K562 (cell line): ENCODE measurements at regions not wholly inside any gene's neighbourhood (a gene's known extent, or its start where the extent isn't known, plus 50 kb on each side); places are given as distances from the start of the nearest gene placed in this dataset.

Source experiments
- ATAC-seq: fragments of 200-7000 bp; cut with Tn5 transposase; 3 replicates; pipeline ENCODE4 v1.9.1; 2020; ENCODE audit warnings: moderate library complexity
- BruUV-seq: library from RNA; stranded (reverse); fragments of 400-500 nt; replicated peaks from 2 replicates; lab custom pipeline; 2021; lab: Mats Ljungman, UMichigan
- CTCF ChIA-PET: fragments of 300-600 bp; formaldehyde crosslinking; extraction: SDS; loops from one replicate; lab custom pipeline; 2021; ENCODE audit warnings: low intra/inter-chr PET ratio; lab: Yijun Ruan, JAX
- POLR2A ChIA-PET: fragments of 300-600, 350-650 bp; sonication (Branson Sonifier 250); formaldehyde crosslinking; extraction: SDS; loops from one replicate; lab custom pipeline; 2021; ENCODE audit warnings: antibody characterized with exemption, inconsistent platforms; lab: Yijun Ruan, JAX
- DNase-seq, 4 experiments: peaks; one replicate each; pipeline versions ENCODE4 v3.0.0 to v3.0.0-alpha.2; 2011 to 2018; ENCODE audit warnings: low spot score in 3 of 4, mixed read lengths in 3 of 4; ENCODE audit errors: extremely low read depth in 1 of 4
- FAIRE-seq: peaks from 2 replicates; lab custom pipeline; 2011; peaks lifted over from hg19 to GRCh38; lab: Jason Lieb, UNC
- H2AFZ ChIP-seq: 2 replicates; pipeline ENCODE4 v1.6.0; 2011; ENCODE audit warnings: low read depth, low read length, control low read depth, inconsistent platforms
- H3K27ac ChIP-seq: fragments of 200-600 bp; 3 replicates; pipeline ENCODE4 v1.8.0; 2011; ENCODE audit warnings: low read depth, mild to moderate bottlenecking, control low read depth, inconsistent platforms, low read length, moderate library complexity, mixed read lengths; ENCODE audit errors: extremely low read depth
- H3K27me3 ChIP-seq, 2 experiments: fragments of 300-600 bp in 1 of 2; 2 replicates in 1 of 2; 3 replicates in 1 of 2; pipeline versions ENCODE4 v1.6.0 to v1.8.0; 2011; ENCODE audit warnings: inconsistent platforms in 2 of 2, low read length in 2 of 2, mild to moderate bottlenecking in 1 of 2, mixed read lengths in 1 of 2, moderate library complexity in 1 of 2; ENCODE audit not compliant: control insufficient read depth in 2 of 2, insufficient read depth in 2 of 2
- H3K36me3 ChIP-seq: fragments of 300-600 bp; 3 replicates; pipeline ENCODE4 v1.8.0; 2011; ENCODE audit warnings: mild to moderate bottlenecking, low read length, inconsistent platforms; ENCODE audit not compliant: control insufficient read depth, insufficient read depth
- H3K4me1 ChIP-seq, 2 experiments: fragments of 200-600 bp in 1 of 2; replicated peaks in 1 of 2; 2 replicates in 1 of 2; 3 replicates in 1 of 2; pipeline versions ENCODE4 v1.5.1 to v1.8.0; 2011; ENCODE audit warnings: inconsistent platforms in 2 of 2, low read length in 2 of 2, mild to moderate bottlenecking in 1 of 2, mixed read lengths in 1 of 2, moderate library complexity in 1 of 2; ENCODE audit not compliant: control insufficient read depth in 2 of 2, insufficient read depth in 2 of 2
- H3K4me2 ChIP-seq: 2 replicates; pipeline ENCODE4 v1.6.1; 2011; ENCODE audit warnings: low read length, control low read depth, inconsistent platforms, mixed read lengths; ENCODE audit not compliant: insufficient read depth
- H3K4me3 ChIP-seq: fragments of 200-600 bp; sonication (generic), shearing (Covaris generic); 2 replicates; pipeline ENCODE4 v1.5.1; 2016; ENCODE audit warnings: control low read depth, inconsistent platforms
- H3K79me2 ChIP-seq: fragments of 200-600 bp; 3 replicates; pipeline ENCODE4 v1.8.0; 2011; ENCODE audit warnings: low read length, inconsistent platforms; ENCODE audit not compliant: control insufficient read depth, insufficient read depth
- H3K9ac ChIP-seq, 2 experiments: 2 replicates each; pipeline versions ENCODE4 v1.6.0 to v1.6.1; 2011; ENCODE audit warnings: low read depth in 2 of 2, low read length in 2 of 2, control low read depth in 1 of 2, inconsistent platforms in 1 of 2, mild to moderate bottlenecking in 1 of 2, mixed read lengths in 1 of 2; ENCODE audit not compliant: insufficient read depth in 1 of 2
- H3K9me1 ChIP-seq: one replicate; pipeline ENCODE4 v1.6.0; 2011; ENCODE audit warnings: inconsistent platforms, mild to moderate bottlenecking, low read length, moderate library complexity; ENCODE audit not compliant: control insufficient read depth, insufficient read depth
- H3K9me3 ChIP-seq: replicated peaks from 2 replicates; pipeline ENCODE4 v1.5.1; 2011; ENCODE audit warnings: low read depth, low read length, inconsistent platforms; ENCODE audit not compliant: control insufficient read depth, insufficient read depth
- H4K20me1 ChIP-seq: replicated peaks from 2 replicates; pipeline ENCODE4 v1.6.1; 2011; ENCODE audit warnings: low read length, inconsistent platforms, mixed read lengths; ENCODE audit not compliant: control insufficient read depth, insufficient read depth
- BACH1 ChIP-seq: fragments of 200-800 bp; sonication (Bioruptor generic); IDR thresholded peaks from 2 replicates; pipeline ENCODE4 v1.6.1; 2016; ENCODE audit warnings: missing genetic modification characterization, missing compliant biosample characterization
- HES1 ChIP-seq: fragments of 450-650 bp; IDR thresholded peaks from 2 replicates; pipeline ENCODE4 v1.6.1; 2016; ENCODE audit warnings: low read depth, mild to moderate bottlenecking, moderate library complexity
- ZKSCAN3 ChIP-seq: fragments of 250-450 bp; sonication (Bioruptor Pico); IDR thresholded peaks from 2 replicates; pipeline ENCODE4 v1.4.0; 2020
- ZNF24 ChIP-seq: fragments of 450-650 bp; IDR thresholded peaks from 2 replicates; pipeline ENCODE4 v1.6.1; 2016
- ZNF274 ChIP-seq: IDR thresholded peaks from 2 replicates; pipeline ENCODE4 v1.6.1; 2011; ENCODE audit warnings: low read depth, mild to moderate bottlenecking, low read length, moderate library complexity, borderline replicate concordance
- ZNF324 ChIP-seq: fragments of 250-450 bp; sonication (Bioruptor Pico); IDR thresholded peaks from 2 replicates; pipeline ENCODE4 v1.4.0; 2020; ENCODE audit warnings: mild to moderate bottlenecking
- ZZZ3 ChIP-seq: fragments of 450-650 bp; IDR thresholded peaks from 2 replicates; pipeline ENCODE4 v1.6.1; 2016; ENCODE audit warnings: antibody characterized with exemption, mild to moderate bottlenecking, moderate library complexity
- WGBS: fragments of 100-300 bp; shearing (Covaris generic); methylation state at CpG from one replicate; pipeline ENCODE4 v1.1.6; 2016; ENCODE audit warnings: low coverage, mixed read lengths; ENCODE audit not compliant: insufficient coverage; ENCODE audit errors: missing lambda C conversion rate; 5-methylcytosine and 5-hydroxymethylcytosine counted together
- in situ Hi-C: fragments of 300-500 bp; cut with MboI; formaldehyde crosslinking; loops from 4 replicates; pipeline ENCODE4 v1.15.0; 2018; ENCODE audit warnings: inconsistent platforms, mixed read lengths
- intact Hi-C: fragments of 100-400 bp; cut with micrococcal nuclease; formaldehyde crosslinking; loops from 2 replicates; pipeline ENCODE4 v1.14.2; 2022

GRCh38 chr9:7676609-7677156, 122.9 kb downstream of the DMAC1 start:
- in situ Hi-C loops (no loop called here), intact Hi-C loops (no loop called here)
- WGBS, result 3% methylated on average over 4 of the region's 4 CpGs
- Histone ChIP-seq H3K27me3 (no peaks in the 10 kb centered on the region), H3K9ac (no peak overlapping the region), H3K4me1 (no peaks in the 10 kb centered on the region), H3K36me3 (no peaks in the 10 kb centered on the region), H4K20me1 (no peaks in the 10 kb centered on the region), H3K79me2 (no peaks in the 10 kb centered on the region), H3K9me1 (no peaks in the 10 kb centered on the region), H3K4me2 (no peak overlapping the region), H3K27ac (no peak overlapping the region), H2AFZ (no peak overlapping the region), H3K4me3 (no peak overlapping the region), H3K9me3 (no peaks in the 10 kb centered on the region)
- ATAC-seq (no peak), FAIRE-seq (no peak), DNase-seq (no peak)
- no TSS peak for BruUV-seq
- TF ChIP-seq BACH1 (tag) (no peak), ZZZ3 (no peak), ZNF324 (CRISPR knock-in tag) (no peak), ZNF274 (no peak), HES1 (no peak), ZNF24 (no peak), ZKSCAN3 (CRISPR knock-in tag) (no peak)
- ChIA-PET CTCF (no interaction called here), POLR2A (interaction anchor here (0.6 kb wide), 1 partner anchor 8 kb away, joined by 3 read pairs; no protein-coding TSS in a partner anchor)
